B cell (primary cell): ENCODE measurements at regions not wholly inside any gene's neighbourhood (a gene's known extent, or its start where the extent isn't known, plus 50 kb on each side); places are given as distances from the start of the nearest gene placed in this dataset.

Experiments used
- CTCF ChIP-seq: fragments of 200-600 bp; IDR thresholded peaks from one replicate; pipeline ENCODE4 v1.8.0; 2022; ENCODE audit warnings: antibody characterized with exemption, mild to moderate bottlenecking
- EZH2 ChIP-seq: IDR thresholded peaks from 2 replicates; pipeline ENCODE4 v1.6.1; 2012; ENCODE audit warnings: borderline replicate concordance, low read depth, mild to moderate bottlenecking, moderate library complexity, low read length; ENCODE audit not compliant: insufficient read depth, poor library complexity, severe bottlenecking

GRCh38 chr9:78399153-78399552, 102.2 kb downstream of the PSAT1 start:
- TF ChIP-seq CTCF, result no peak
- TF ChIP-seq EZH2, result no peak
